H9 (cell line): ENCODE measurements at regions not wholly inside any gene's neighbourhood (a gene's known extent, or its start where the extent isn't known, plus 50 kb on each side); places are given as distances from the start of the nearest gene placed in this dataset.

Experiments used
- DNase-seq: peaks from one replicate; pipeline ENCODE4 v3.0.0-alpha.2; 2017
- H2AFZ ChIP-seq: one replicate; pipeline ENCODE4 v1.6.1; 2013; ENCODE audit warnings: mild to moderate bottlenecking, low read length, control low read depth, moderate library complexity
- H2AK5ac ChIP-seq: 2 replicates; pipeline ENCODE4 v1.6.1; 2013; ENCODE audit warnings: low read length, control low read depth, mixed read lengths; ENCODE audit not compliant: insufficient read length
- H2BK120ac ChIP-seq: one replicate; pipeline ENCODE4 v1.6.1; 2013; ENCODE audit warnings: low read depth, mild to moderate bottlenecking, low read length, control low read depth, inconsistent platforms; ENCODE audit not compliant: poor library complexity, severe bottlenecking
- H2BK12ac ChIP-seq: 2 replicates; pipeline ENCODE4 v1.6.1; 2013; ENCODE audit warnings: low read length, control low read depth, mixed read lengths, low read depth; ENCODE audit not compliant: insufficient read length
- H2BK15ac ChIP-seq: 2 replicates; pipeline ENCODE4 v1.6.1; 2013; ENCODE audit warnings: low read depth, low read length, control low read depth
- H2BK20ac ChIP-seq: one replicate; pipeline ENCODE4 v1.6.1; 2013; ENCODE audit warnings: low read depth, mild to moderate bottlenecking, low read length, control low read depth, inconsistent platforms; ENCODE audit not compliant: poor library complexity, severe bottlenecking
- H2BK5ac ChIP-seq: 2 replicates; pipeline ENCODE4 v1.6.1; 2013; ENCODE audit warnings: low read length, control low read depth, mixed read lengths; ENCODE audit not compliant: insufficient read length
- H3K14ac ChIP-seq: 2 replicates; pipeline ENCODE4 v1.6.1; 2013; ENCODE audit warnings: low read length, control low read depth; ENCODE audit not compliant: insufficient read depth
- H3K18ac ChIP-seq: 2 replicates; pipeline ENCODE4 v1.6.1; 2013; ENCODE audit warnings: low read depth, mild to moderate bottlenecking, mixed read lengths, low read length, control low read depth; ENCODE audit not compliant: insufficient read length
- H3K23ac ChIP-seq: 2 replicates; pipeline ENCODE4 v1.6.1; 2013; ENCODE audit warnings: low read length, control low read depth, mixed read lengths, low read depth; ENCODE audit not compliant: insufficient read length
- H3K23me2 ChIP-seq: 2 replicates; pipeline ENCODE4 v1.6.1; 2013; ENCODE audit warnings: low read depth, mild to moderate bottlenecking, mixed read lengths, low read length, control low read depth; ENCODE audit not compliant: insufficient read length, poor library complexity, severe bottlenecking
- H3K27ac ChIP-seq: 2 replicates; pipeline ENCODE4 v1.5.1; 2013; ENCODE audit warnings: low read length, control low read depth, mixed read lengths, low read depth; ENCODE audit not compliant: insufficient read length
- H3K27me3 ChIP-seq: 2 replicates; pipeline ENCODE4 v1.6.1; 2013; ENCODE audit warnings: low read length, control low read depth, inconsistent platforms; ENCODE audit not compliant: insufficient read depth
- H3K4ac ChIP-seq: 2 replicates; pipeline ENCODE4 v1.6.1; 2013; ENCODE audit warnings: low read depth, mild to moderate bottlenecking, control low read depth, inconsistent platforms, low read length, moderate library complexity
- H3K4me1 ChIP-seq: 2 replicates; pipeline ENCODE4 v1.6.1; 2013; ENCODE audit warnings: low read length, control low read depth, inconsistent platforms; ENCODE audit not compliant: insufficient read depth
- H3K4me2 ChIP-seq: 2 replicates; pipeline ENCODE4 v1.6.1; 2013; ENCODE audit warnings: low read length, control low read depth, mixed read lengths; ENCODE audit not compliant: insufficient read length, insufficient read depth
- H3K56ac ChIP-seq: 2 replicates; pipeline ENCODE4 v1.6.1; 2013; ENCODE audit warnings: low read depth, mild to moderate bottlenecking, mixed read lengths, low read length, control low read depth; ENCODE audit not compliant: insufficient read length
- H3K79me1 ChIP-seq: 2 replicates; pipeline ENCODE4 v1.6.1; 2013; ENCODE audit warnings: low read depth, mild to moderate bottlenecking, moderate library complexity, low read length, control low read depth, inconsistent platforms; ENCODE audit not compliant: insufficient read depth, poor library complexity, severe bottlenecking
- H3K79me2 ChIP-seq: 2 replicates; pipeline ENCODE4 v1.6.1; 2013; ENCODE audit warnings: low read length, control low read depth, inconsistent platforms; ENCODE audit not compliant: insufficient read depth
- H3K9ac ChIP-seq: 2 replicates; pipeline ENCODE4 v1.6.1; 2013; ENCODE audit warnings: low read length, control low read depth, mixed read lengths; ENCODE audit not compliant: insufficient read length; ENCODE audit errors: extremely low read depth
- H3K9me3 ChIP-seq: one replicate; pipeline ENCODE4 v1.6.1; 2013; ENCODE audit warnings: low read depth, low read length, inconsistent platforms; ENCODE audit not compliant: control insufficient read depth
- H3T11ph ChIP-seq: one replicate; pipeline ENCODE4 v1.6.1; 2013; ENCODE audit warnings: mild to moderate bottlenecking, low read length, control low read depth, inconsistent platforms
- H4K20me1 ChIP-seq: one replicate; pipeline ENCODE4 v1.6.1; 2013; ENCODE audit not compliant: control insufficient read depth, insufficient read length, insufficient read depth
- H4K5ac ChIP-seq: 2 replicates; pipeline ENCODE4 v1.6.1; 2013; ENCODE audit warnings: low read depth, mild to moderate bottlenecking, mixed read lengths, low read length, control low read depth; ENCODE audit not compliant: insufficient read length
- H4K8ac ChIP-seq: replicated peaks from 2 replicates; pipeline ENCODE4 v1.6.1; 2013; ENCODE audit warnings: low read length, control low read depth, mixed read lengths, low read depth; ENCODE audit not compliant: insufficient read length
- H4K91ac ChIP-seq: 2 replicates; pipeline ENCODE4 v1.6.1; 2013; ENCODE audit warnings: low read depth, mild to moderate bottlenecking, moderate library complexity, mixed read lengths, low read length, control low read depth; ENCODE audit not compliant: insufficient read length
- H3K27ac Mint-ChIP-seq, 3 experiments: 2 replicates in 2 of 3; 3 replicates in 1 of 3; pipeline ENCODE4 v1.8.0; 2020 to 2021; ENCODE audit warnings: mixed read lengths in 3 of 3, mild to moderate bottlenecking in 1 of 3, moderate library complexity in 1 of 3
- H3K27me3 Mint-ChIP-seq: 2 replicates; pipeline ENCODE4 v1.8.0; 2021; ENCODE audit warnings: low read depth, mild to moderate bottlenecking, moderate library complexity, mixed read lengths
- H3K36me3 Mint-ChIP-seq, 3 experiments: 2 replicates in 2 of 3; 3 replicates in 1 of 3; pipeline ENCODE4 v1.8.0; 2020 to 2021; ENCODE audit warnings: low read depth in 3 of 3, mixed read lengths in 3 of 3; ENCODE audit not compliant: insufficient read depth in 1 of 3
- H3K4me1 Mint-ChIP-seq, 2 experiments: 2 replicates each; pipeline ENCODE4 v1.8.0; 2020; ENCODE audit warnings: mixed read lengths in 2 of 2
- H3K4me3 Mint-ChIP-seq, 2 experiments: 2 replicates in 1 of 2; 3 replicates in 1 of 2; pipeline ENCODE4 v1.8.0; 2020 to 2021; ENCODE audit warnings: mild to moderate bottlenecking in 2 of 2, mixed read lengths in 2 of 2, moderate library complexity in 1 of 2
- H3K9me3 Mint-ChIP-seq, 2 experiments: 2 replicates in 1 of 2; 3 replicates in 1 of 2; pipeline ENCODE4 v1.8.0; 2020; ENCODE audit warnings: mild to moderate bottlenecking in 2 of 2, mixed read lengths in 2 of 2, moderate library complexity in 1 of 2
- CTCF ChIP-seq: fragments of 200-600 bp; sonication (generic); conservative IDR thresholded peaks from 3 replicates; pipeline ENCODE4 v1.8.0; 2021; ENCODE audit warnings: antibody characterized with exemption, mild to moderate bottlenecking
- WGBS: extraction: QIAGEN DNeasy Blood & Tissue Kit; methylation state at CpG from one replicate; pipeline ENCODE4 v1.1.7; 2013; ENCODE audit warnings: missing lambda C conversion rate, low lambda C conversion rate, mixed read lengths; ENCODE audit not compliant: insufficient read length; ENCODE audit errors: extremely low coverage; 5-methylcytosine and 5-hydroxymethylcytosine counted together

GRCh38 chr4:122047456-122048425 lies 95.9 kb upstream of the TRPC3 start:
- no peak overlapping the region for H3K23ac ChIP-seq
- no peaks in the 10 kb centered on the region for H4K20me1 ChIP-seq
- no peaks in the 10 kb centered on the region for H3K79me2 ChIP-seq
- H3K23me2 ChIP-seq, result no peaks in the 10 kb centered on the region
- no peak overlapping the region for H3K56ac ChIP-seq
- H3K27me3 Mint-ChIP-seq, result no peaks in the 10 kb centered on the region
- H3K4me1 ChIP-seq, result no peaks in the 10 kb centered on the region
- no peak overlapping the region for H3T11ph ChIP-seq
- H3K4me3 Mint-ChIP-seq, result no peak overlapping the region
- H3K27me3 ChIP-seq, result no peaks in the 10 kb centered on the region
- no peak for TF ChIP-seq CTCF
- H4K8ac ChIP-seq, result no peak overlapping the region
- H2AK5ac ChIP-seq, result no peak overlapping the region
- DNase-seq, result no peak
- no peak overlapping the region for H4K5ac ChIP-seq
- no peaks in the 10 kb centered on the region for H3K9me3 ChIP-seq
- H2BK120ac ChIP-seq, result no peak overlapping the region
- H2BK15ac ChIP-seq, result no peak overlapping the region
- no peak overlapping the region for H2AFZ ChIP-seq
- no peak overlapping the region for H2BK5ac ChIP-seq
- H3K14ac ChIP-seq, result no peak overlapping the region
- H3K18ac ChIP-seq, result no peak overlapping the region
- H3K9me3 Mint-ChIP-seq, result no peaks in the 10 kb centered on the region
- no peaks in the 10 kb centered on the region for H3K79me1 ChIP-seq
- H3K4me2 ChIP-seq, result no peak overlapping the region
- H2BK12ac ChIP-seq, result no peak overlapping the region
- no CpG with 5 or more reads among the region's 5 CpGs for WGBS
- H3K4ac ChIP-seq, result no peak overlapping the region
- H3K36me3 Mint-ChIP-seq, result no peaks in the 10 kb centered on the region
- no peak overlapping the region for H2BK20ac ChIP-seq
- H4K91ac ChIP-seq, result no peak overlapping the region
- no peak overlapping the region for H3K27ac ChIP-seq
- no peak overlapping the region for H3K27ac Mint-ChIP-seq
- H3K9ac ChIP-seq, result no peak overlapping the region
- peaks cover 10 to 12% of the 10 kb centered on the region in 2 experiments; a peak in 3 of 4 replicates for H3K4me1 Mint-ChIP-seq
